HG03378 (cell line): ENCODE measurements at regions not wholly inside any gene's neighbourhood (a gene's known extent, or its start where the extent isn't known, plus 50 kb on each side); places are given as distances from the start of the nearest gene placed in this dataset.
A peak's percentile ranks its signal among the peaks of the same experiment; 100 is the strongest.

Source experiments
- ATAC-seq: cut with Tn5 transposase; IDR thresholded peaks from one replicate; pipeline ENCODE4 v1.9.1; 2021; ENCODE audit warnings: mild to moderate bottlenecking, moderate library complexity; ENCODE audit not compliant: unreplicated experiment

DNA sequence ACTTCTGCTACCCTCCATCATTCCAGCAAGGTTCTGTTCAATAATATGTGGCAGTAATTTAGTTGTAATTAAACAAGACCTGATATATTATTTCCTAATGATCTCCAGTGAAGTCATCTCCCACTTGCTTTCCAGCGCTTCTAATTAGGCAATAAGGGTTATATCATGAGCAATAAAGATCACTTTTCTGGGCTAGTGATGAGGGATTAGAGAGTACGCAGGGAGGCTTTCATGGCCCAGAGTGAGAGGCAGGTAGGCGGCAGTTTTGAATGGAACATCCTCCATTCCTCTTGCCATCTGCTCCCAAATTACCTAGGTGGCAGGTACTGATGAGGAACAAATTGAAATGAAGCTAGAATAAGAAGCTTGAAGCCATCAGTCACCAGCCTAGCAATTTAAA lies 358.1 kb upstream of the SYT4 start:
- ATAC-seq, result no peak

DNA sequence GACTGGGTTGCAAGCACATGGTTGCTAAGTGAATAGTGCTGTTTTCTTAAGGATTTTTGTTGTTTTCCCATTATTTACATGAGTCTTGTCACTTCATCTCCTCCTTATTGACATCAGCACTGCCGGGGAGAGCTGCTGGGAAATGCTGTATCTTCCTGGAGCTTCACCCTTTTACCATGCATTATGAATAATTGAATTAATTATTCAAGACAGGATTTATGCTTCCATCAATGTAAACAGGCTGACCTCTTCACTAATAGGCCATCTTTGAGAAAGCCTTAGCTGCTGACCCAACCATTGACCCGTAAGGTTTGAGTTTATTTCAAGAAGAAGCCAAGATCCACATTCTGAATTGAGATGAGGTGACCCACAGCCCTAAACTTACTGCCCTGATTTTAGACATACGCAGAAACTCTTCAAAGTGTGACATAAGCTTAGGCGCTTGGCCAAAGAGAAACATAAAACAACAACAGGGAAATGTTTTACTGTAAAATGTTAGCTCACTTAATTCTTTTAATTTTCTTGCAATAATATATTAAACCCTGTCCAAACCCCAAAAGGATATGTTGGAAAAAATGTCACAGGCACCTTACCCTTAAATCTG lies 365.5 kb upstream of the SYT4 start:
- no peak for ATAC-seq

DNA sequence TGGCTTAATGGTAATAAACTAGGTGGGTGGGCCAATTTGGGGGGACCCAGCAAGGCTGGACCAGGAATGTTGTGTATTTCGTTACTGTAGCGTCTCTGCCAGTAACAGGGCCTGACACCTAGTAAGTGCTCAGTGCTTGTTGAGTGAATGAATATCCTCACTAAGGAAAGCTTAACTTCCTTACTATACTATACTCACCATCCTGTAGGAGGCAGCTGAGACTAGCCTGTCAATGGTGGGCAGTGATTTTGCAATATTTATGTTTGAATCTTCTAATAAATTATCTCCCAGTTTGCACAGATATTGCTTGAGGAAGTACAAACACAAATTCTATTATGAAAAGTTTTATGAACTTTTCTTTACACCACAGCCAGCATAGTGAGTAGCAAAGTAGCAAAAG lies 370.7 kb upstream of the SYT4 start:
- no peak for ATAC-seq

DNA sequence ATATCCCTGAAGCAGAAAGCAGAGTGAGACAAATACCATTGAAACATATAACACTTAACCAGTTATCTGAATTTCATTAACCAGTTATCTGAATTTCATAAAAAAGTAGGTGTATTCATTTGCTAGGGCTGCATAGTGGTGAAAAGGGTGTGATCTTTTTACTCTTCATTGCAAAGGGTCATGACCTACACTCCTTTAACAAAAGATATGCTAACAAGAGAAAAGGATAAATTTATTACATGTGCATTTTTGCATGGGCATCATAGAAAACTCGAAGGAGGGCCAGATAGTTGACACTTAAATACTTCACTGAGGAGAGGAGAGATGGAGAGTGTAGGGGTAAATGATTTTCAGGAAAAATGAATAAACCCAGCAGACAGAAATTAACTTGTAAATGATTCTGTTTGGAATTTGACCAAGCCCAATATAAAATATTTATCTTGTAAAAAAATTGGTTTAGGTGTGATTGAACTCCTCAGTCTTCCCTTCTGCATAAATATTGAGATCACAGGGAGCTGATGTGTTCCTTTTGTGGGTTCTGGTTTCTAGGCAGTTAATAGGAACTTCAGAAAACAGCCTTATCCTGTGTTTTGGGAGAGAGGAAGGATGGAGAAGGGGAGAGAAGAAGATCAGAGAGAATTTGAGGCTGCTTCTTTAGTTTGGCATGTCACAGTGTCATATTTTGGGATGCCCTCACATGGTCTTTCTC lies 372.5 kb upstream of the SYT4 start:
- no peak for ATAC-seq

DNA sequence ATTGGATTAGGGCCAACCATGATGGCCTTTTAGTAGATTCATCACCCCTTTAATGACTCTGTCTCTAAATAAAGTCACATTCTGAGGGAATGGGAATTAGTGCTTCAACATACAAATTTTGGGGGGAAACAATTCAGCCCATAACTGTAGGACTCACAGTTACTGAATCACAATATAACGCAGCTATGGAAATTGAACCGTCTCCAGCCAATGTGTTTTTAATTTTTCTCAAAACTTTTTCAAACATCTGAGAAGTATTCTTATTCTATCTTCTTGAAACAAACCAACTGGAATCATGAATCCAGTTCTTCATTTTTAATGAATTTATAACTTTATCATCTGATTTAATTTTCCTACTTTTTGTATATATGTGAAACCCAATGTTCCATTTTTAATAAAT lies 373.1 kb upstream of the SYT4 start:
- no peak for ATAC-seq

DNA sequence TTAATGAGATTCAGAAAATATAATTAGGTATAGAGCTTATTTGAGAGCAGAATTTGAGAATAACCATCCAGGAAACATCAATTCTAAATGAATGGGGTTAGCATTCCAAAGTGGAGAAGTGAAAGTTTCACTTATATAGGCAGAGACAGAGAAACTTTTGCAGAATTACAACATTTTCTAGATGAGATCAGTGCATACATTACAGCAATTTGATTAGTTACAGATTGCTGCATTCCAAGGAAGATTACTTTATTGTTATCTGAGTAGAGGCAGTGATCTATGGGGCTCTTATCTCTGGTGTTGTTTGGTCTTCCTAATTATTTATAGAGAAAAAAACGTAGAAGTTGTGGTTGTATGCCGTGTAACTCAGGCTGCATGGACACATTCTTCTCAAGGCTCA lies 373.8 kb upstream of the SYT4 start:
- ATAC-seq, result no peak

DNA sequence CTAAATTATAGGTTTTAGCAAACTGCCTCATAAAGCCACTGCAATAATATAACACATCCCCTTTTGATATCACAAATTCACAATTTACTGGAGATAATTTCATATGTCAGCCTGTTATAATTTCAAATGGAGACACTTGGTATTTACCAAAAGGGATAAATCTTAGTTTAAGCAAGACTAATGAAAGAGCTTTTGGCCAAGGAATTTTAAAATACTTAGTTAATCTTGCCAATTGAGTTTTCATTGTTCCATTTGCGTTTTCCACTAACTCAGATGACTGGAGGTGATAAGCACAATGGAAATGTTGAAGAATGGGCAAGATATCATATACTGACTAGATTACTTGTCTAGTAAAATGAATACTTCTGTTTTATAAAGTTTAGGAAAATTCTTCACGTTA lies 379.3 kb upstream of the SYT4 start:
- ATAC-seq, result no peak

DNA sequence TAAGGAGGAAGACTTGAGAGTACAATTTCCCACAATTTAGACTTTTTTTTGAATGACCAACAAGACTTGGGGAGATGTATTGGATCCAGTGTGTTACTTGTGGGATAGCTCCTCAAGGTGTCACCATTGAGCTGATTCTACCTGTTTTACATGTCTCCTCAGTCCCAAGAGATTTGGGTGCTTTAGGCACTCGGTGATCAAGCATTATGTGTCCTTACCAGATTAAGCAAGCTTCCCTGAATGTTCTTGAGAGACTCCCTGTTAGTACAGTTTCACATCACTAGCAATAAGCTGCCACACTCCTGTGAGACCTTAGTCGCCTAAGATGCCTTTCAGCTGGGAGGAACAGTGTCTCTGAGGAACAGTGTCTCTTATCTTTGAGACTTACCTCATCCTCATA lies 384.3 kb upstream of the SYT4 start:
- peak; percentile 86 for ATAC-seq

DNA sequence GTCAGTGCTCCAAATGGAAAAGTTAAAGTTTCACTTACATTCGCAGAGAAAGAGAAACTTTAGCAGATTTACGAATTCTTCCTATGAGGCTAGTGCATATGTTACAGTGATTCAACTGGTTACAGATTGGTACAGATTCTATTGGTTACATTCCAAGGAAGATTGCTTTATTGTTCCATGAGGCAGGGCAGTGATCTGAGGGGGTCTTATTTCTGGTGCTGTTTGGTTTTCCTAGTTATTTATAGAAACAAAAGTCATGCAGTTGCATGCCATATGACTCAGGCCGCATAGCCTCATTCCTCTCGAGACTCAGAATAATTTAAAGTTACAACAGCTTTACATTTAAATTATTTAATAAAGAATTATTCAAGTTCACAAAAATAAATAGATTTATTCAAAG lies 385.4 kb upstream of the SYT4 start:
- no peak for ATAC-seq

DNA sequence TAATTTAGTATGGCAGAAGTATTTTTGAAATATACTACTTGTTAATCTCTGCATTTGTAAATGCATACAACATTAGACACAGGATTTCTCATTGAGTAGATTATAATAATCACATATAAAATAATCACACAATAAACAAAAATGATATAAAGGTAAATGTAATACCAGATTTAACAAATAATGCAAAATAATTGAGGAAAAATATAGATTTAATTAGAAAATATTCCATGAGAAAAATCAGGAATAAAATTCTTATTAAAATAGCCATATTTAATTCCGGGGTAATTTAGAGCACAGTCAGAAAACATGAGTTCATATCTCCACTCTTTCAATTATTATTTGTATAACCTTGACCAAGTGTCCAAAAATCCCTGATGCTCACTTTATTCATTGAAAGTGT lies 385.9 kb upstream of the SYT4 start:
- ATAC-seq, result no peak

DNA sequence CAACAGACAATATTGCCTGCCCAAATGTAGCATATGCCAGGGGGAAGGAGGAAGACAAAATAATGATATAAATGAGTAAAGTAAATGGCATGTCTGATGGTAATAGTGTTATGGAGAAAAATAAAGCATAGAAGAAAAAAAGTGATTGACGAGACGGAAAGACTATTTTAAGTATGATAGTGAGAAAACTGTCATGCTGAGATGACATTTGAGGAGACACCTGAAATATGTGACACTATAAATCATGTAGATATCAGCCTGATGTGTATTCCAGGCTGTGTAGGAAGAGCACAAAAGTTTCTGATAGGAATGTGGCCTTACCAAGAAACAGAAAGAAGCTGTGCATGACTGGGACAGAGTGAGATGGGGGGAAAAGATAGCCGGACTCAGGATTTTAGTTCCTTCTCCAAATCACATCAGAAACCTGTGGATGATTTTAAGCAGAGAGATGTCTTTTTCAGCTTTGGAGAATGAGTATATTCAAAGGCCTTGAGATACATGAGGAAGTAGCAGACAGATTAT lies 387.3 kb upstream of the SYT4 start:
- no peak for ATAC-seq

DNA sequence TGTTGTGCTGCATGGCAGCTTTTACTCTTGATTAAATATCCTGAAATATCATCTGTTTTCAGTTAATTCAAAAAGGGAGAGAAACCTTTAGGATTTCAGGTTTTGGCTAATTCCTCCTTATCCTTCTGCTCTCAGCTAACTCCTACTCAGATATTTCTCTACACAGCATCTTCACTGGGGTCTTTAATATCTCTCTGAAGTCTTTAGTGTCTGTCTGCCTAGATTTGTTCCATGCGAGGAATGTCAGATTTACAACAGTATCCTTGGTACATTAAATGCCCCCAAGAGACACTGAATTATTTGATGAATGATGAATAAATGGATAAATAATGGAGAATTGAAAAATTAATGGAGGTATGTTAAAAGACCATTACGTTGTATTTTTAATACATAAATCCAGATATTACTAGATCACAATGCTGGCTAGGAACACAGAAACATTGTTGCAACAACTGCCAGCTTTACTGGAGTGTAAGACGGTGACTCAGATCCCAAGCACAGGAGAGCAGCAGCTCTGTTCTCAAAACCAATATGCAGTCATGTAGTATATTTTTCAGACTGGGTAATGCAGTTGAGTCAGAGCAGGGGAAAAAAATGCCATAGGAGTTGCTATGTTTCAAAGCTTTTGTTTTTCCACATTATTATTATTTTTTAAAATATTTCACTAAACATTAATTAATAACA lies 388.0 kb upstream of the SYT4 start:
- no peak for ATAC-seq

DNA sequence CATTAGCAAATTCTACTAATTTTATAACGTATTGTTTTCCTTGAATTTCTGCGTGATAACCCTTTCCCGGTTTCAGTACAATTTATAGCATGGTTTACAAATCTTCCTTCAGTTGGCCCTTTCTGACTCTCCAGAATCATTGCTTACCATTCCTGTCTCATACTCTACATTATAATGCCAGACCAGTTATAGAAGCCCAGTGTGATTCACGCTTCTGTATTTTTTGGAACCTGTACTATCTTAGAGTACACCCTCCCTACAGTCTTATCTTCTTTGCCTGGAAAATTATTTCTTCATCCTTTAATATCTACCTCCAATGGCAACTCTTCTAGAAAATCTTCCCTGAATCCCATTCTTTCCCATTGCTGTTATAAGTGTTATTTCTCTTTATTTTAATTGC lies 391.6 kb upstream of the SYT4 start:
- no peak for ATAC-seq

DNA sequence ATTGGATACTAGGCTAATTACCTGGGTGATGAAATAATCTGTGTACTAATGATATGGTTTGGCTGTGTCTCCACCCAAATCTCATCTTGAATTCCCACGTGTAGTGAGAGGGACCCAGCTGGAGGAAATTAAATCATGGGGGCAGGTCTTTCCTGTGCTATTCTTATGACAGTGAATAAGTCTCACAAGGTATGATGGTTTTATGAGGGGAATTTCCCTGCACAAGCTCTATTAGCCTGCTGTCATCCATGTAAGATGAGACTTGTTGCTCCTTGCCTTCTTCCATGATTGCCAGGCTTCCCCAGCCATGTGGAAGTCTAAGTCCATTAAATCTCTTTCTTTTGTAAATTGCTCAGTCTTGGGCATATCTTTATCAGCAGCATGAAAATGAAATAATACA lies 394.1 kb upstream of the SYT4 start:
- no peak for ATAC-seq

DNA sequence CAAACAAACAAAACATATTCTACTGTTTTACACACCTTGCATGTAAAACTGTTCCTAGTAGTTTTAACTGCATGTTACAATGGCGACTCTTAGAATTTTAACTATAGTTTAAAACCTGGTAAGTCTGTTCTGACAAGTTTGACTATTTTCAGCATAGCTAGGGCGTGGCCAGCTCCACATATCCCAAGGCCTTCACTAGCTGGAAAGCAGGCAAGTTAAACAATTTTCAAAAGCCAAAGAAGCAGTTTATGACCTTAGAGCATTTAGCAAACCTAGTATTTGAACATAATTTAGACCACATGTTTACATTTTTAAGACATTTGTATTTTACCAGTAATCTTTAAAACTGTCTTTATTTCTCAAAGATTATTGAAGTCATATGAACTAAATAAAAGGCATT lies 402.8 kb upstream of the SYT4 start:
- ATAC-seq, result no peak

DNA sequence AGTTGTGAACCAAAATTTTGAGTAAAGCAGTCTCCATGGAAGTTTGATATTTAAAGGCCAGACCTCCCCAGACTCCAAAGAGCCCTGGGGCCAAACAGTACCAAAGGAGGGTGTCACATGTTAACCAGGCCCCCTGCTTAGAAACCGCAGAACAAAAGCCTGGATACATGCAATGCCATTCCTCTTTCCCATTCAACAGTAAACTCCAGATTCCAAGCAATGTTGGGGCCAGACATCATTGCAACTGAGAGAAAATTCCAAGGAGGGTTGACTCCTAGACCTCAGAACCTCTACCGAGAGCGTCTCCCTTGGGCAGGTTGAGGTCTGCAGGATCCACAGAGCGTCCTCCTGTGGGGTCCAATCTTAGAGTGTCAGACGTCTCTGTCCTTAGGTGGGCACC lies 404.4 kb upstream of the SYT4 start:
- no peak for ATAC-seq

DNA sequence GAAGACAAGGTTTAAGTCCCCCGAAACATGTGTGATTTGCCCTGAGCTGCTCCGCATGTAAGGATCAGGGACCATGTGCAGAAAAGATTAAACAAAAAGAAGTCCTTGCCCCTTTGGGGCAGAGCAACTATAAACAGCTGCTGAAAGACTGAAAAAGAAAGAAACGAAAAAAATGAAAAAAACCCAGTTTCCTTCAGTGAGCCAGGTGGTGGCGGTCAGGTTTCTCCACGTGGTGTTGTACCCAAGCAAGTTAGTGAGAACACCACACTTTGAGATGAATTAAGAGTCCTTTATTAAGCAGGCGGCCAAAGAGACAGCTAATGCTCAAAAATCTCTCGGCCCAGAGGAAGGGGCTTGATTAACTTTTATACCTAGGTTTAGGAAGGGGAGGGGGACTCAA lies 404.9 kb upstream of the SYT4 start:
- ATAC-seq, result no peak

DNA sequence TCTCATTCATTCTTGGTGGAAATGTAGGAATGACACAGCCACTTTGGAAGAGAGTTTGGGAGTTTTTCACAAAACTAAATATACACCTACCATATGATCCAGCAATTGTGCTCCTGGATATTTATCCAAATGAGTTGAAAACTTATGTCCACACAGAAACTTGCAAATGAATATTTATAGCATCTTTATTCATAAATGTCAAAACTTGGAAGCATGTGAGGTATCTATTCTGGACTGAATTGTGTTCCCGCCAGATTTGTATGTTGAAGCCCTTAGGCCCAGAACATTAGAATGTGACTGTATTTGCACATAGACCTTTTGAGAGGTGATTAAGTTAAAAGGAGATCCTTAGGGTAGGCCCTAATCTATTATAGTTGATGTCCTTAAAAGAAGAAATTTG lies 409.4 kb upstream of the SYT4 start:
- ATAC-seq, result no peak

DNA sequence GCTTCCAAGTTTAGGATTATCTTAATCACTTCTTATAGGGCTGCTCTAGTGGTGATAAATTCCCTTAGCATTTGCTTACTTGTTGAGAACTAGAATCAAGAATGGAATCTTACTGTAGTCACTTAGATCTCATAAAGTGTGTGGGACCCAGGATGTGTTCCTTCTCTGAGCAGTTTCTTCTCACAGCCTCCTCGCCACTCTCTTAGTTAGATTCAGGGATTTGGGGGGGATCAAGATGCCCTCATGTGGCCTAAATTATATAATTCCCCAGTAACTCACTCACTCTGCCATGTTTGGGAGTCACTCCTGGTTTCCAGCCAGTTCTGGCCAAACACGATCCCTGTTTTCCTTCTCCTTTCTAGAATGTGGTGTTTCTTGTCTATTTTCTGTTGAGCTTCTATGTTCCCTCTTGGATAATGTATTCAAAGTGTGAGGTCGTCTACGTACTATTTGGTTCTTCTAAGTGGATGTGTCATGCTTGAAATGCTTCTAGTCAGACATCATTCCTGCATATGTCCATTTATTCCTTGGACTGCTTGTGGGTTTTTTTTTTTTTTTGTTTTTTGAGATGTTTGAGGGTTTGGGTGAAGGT lies 414.9 kb upstream of the SYT4 start:
- no peak for ATAC-seq

DNA sequence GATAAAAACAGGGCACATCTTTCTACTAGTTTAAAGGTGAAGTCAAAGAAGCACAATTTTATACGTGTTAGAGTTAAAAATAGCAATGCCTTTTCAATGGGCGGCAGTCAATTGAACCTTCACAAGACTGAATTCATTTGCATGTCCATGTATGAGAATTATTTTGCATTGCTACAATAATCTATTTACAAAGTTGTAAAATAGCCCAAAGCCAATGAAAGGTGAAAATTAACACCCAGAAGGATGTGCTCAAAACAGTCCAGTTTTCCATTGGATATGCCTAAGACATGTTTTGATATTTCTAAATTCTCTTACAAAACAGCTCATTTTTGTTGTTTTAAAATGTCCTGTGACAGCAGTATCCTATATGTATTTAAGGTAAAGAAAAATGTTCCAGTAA lies 425.1 kb upstream of the SYT4 start:
- ATAC-seq, result no peak

DNA sequence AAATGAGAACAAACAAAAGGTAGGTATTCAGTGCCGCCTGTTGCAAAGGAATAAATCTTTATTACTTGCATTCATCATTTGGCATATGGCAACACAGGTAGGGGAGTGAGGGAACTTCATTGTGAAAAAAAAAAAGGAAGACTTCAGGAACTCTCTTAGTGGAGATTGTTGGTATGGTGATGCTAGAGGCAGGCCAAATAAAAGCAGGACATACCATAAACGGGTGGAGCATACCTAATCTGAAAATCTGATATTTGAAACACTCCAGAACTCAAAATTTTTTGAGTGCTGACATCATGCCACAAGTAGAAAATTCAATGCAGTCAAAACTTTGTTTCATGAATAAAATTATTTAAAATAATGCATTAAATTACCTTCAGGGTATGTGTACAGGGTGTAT lies 425.8 kb upstream of the SYT4 start:
- ATAC-seq, result no peak

DNA sequence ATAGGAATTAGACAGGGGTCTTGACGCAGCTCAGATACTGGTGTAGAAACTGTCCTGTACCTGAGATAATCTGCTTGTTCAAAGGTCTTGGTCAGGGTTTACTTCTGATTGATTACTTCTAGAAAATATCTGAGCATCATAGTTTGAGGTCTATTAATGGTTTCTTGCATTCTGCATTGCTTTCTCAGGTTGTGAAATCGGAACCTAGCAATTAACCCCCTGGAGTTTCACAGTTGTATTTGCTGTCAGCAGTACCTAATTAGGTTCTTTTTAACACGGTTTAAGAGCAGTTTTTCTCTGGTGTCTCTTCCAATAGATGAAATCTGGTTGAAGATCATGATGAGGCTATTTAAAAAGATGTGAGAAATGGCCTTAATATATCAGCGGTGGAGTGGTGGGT lies 428.6 kb upstream of the SYT4 start:
- no peak for ATAC-seq
